H1 (cell line): ENCODE measurements at regions not wholly inside any gene's neighbourhood (a gene's known extent, or its start where the extent isn't known, plus 50 kb on each side); places are given as distances from the start of the nearest gene placed in this dataset.
"Not testable (repeated sequence)": the region's sequence is repeated elsewhere in the genome, so short reads cannot be mapped to it uniquely, and the experiment has no call there.

Experiments used
- CTCF ChIA-PET: fragments of 300-600 bp; sonication (Branson Sonifier 250); formaldehyde crosslinking; loops from one replicate; lab custom pipeline; 2021; ENCODE audit not compliant: partially characterized antibody; lab: Charles Lee
- POLR2A ChIA-PET: fragments of 300-600 bp; sonication (Branson Sonifier 250); formaldehyde crosslinking; loops from one replicate; lab custom pipeline; 2021; ENCODE audit warnings: inconsistent platforms; ENCODE audit not compliant: partially characterized antibody; lab: Charles Lee
- DNase-seq, 2 experiments: peaks; one replicate each; pipeline versions ENCODE4 v3.0.0 to v3.0.0-alpha.2; 2010 to 2022; ENCODE audit warnings: low spot score in 2 of 2, low read depth in 1 of 2, mixed read lengths in 1 of 2
- FAIRE-seq: peaks from 2 replicates; lab custom pipeline; 2011; peaks lifted over from hg19 to GRCh38; lab: Jason Lieb, UNC
- H2AFZ ChIP-seq: 2 replicates; pipeline ENCODE4 v1.8.1; 2012; ENCODE audit warnings: low read length, inconsistent platforms
- H2AK5ac ChIP-seq: 2 replicates; pipeline ENCODE4 v1.6.1; 2013; ENCODE audit warnings: low read depth, low read length
- H2BK120ac ChIP-seq: replicated peaks from 2 replicates; pipeline ENCODE3; 2013; ENCODE audit warnings: low read depth, low read length, inconsistent platforms
- H2BK12ac ChIP-seq: 2 replicates; pipeline ENCODE4 v1.6.1; 2013; ENCODE audit warnings: low read depth, low read length
- H2BK15ac ChIP-seq: 2 replicates; pipeline ENCODE4 v1.6.1; 2013; ENCODE audit warnings: low read length
- H2BK20ac ChIP-seq: 2 replicates; pipeline ENCODE4 v1.6.1; 2013; ENCODE audit warnings: low read length
- H2BK5ac ChIP-seq: 2 replicates; pipeline ENCODE4 v1.6.1; 2013; ENCODE audit warnings: low read depth, low read length
- H3K14ac ChIP-seq: 2 replicates; pipeline ENCODE4 v1.6.1; 2013; ENCODE audit warnings: inconsistent platforms; ENCODE audit not compliant: insufficient read length
- H3K18ac ChIP-seq: 2 replicates; pipeline ENCODE4 v1.6.1; 2013; ENCODE audit warnings: low read length; ENCODE audit errors: extremely low read depth
- H3K23ac ChIP-seq: 2 replicates; pipeline ENCODE4 v1.6.1; 2013; ENCODE audit warnings: inconsistent platforms; ENCODE audit not compliant: insufficient read length
- H3K23me2 ChIP-seq: 2 replicates; pipeline ENCODE4 v1.6.1; 2013; ENCODE audit warnings: low read depth, low read length
- H3K27ac ChIP-seq: 2 replicates; pipeline ENCODE4 v1.6.1; 2011; ENCODE audit warnings: low read depth, low read length, inconsistent platforms
- H3K27me3 ChIP-seq, 4 experiments: replicated peaks in 1 of 4; 1 replicate in 1 of 4; 2 replicates in 3 of 4; pipeline versions ENCODE4 v1.6.1 to v1.8.1; 2011 to 2013; ENCODE audit warnings: low read length in 3 of 4, mild to moderate bottlenecking in 3 of 4, inconsistent platforms in 2 of 4, mixed read lengths in 2 of 4, moderate library complexity in 1 of 4; ENCODE audit not compliant: control insufficient read depth in 3 of 4, insufficient read depth in 3 of 4; ENCODE audit errors: extremely low read depth in 1 of 4
- H3K36me3 ChIP-seq, 4 experiments: 2 replicates each; pipeline versions ENCODE4 v1.6.1 to v1.8.1; 2011 to 2013; ENCODE audit warnings: mild to moderate bottlenecking in 4 of 4, low read length in 3 of 4, moderate library complexity in 2 of 4, control low read depth in 1 of 4, inconsistent platforms in 1 of 4; ENCODE audit not compliant: insufficient read depth in 4 of 4, control insufficient read depth in 2 of 4
- H3K4ac ChIP-seq: replicated peaks from 2 replicates; pipeline ENCODE3; 2013; ENCODE audit warnings: low read length, low read depth, mixed read lengths, inconsistent platforms; ENCODE audit not compliant: insufficient read length
- H3K4me1 ChIP-seq, 4 experiments: replicated peaks in 1 of 4; 1 replicate in 1 of 4; 2 replicates in 3 of 4; pipeline versions ENCODE4 v1.6.1 to v1.8.1; 2011 to 2013; ENCODE audit warnings: low read length in 3 of 4, inconsistent platforms in 2 of 4, mixed read lengths in 1 of 4; ENCODE audit not compliant: insufficient read depth in 4 of 4, control insufficient read depth in 3 of 4
- H3K4me2 ChIP-seq, 2 experiments: 2 replicates each; pipeline versions ENCODE4 v1.6.1 to v1.8.1; 2011 to 2013; ENCODE audit warnings: low read depth in 2 of 2, low read length in 2 of 2, control low read depth in 1 of 2, inconsistent platforms in 1 of 2, mild to moderate bottlenecking in 1 of 2; ENCODE audit not compliant: insufficient read depth in 1 of 2
- H3K4me3 ChIP-seq, 4 experiments: fragments of 200-600, 300-600 bp in 1 of 4; sonication (generic), shearing (Covaris generic), sonication (Bioruptor Twin) in 1 of 4; 2 replicates each; pipeline versions ENCODE4 v1.5.1 to v1.8.1; 2011 to 2016; ENCODE audit warnings: low read length in 4 of 4, low read depth in 3 of 4, control low read depth in 2 of 4, inconsistent platforms in 2 of 4, mild to moderate bottlenecking in 2 of 4, mixed read lengths in 1 of 4, moderate library complexity in 1 of 4; ENCODE audit not compliant: insufficient read depth in 2 of 4; ENCODE audit errors: extremely low read depth in 1 of 4
- H3K56ac ChIP-seq: replicated peaks from 2 replicates; pipeline ENCODE3; 2013; ENCODE audit warnings: low read depth, mild to moderate bottlenecking, mixed read lengths, low read length, inconsistent platforms; ENCODE audit not compliant: insufficient read length
- H3K79me1 ChIP-seq: 2 replicates; pipeline ENCODE4 v1.6.1; 2013; ENCODE audit warnings: low read depth, low read length, control low read depth
- H3K79me2 ChIP-seq, 2 experiments: 2 replicates each; pipeline versions ENCODE4 v1.6.1 to v1.8.1; 2012 to 2013; ENCODE audit warnings: low read length in 2 of 2, mild to moderate bottlenecking in 2 of 2, inconsistent platforms in 1 of 2; ENCODE audit not compliant: insufficient read depth in 2 of 2, control insufficient read depth in 1 of 2
- H3K9ac ChIP-seq, 4 experiments: replicated peaks in 1 of 4; 1 replicate in 1 of 4; 2 replicates in 3 of 4; pipeline versions ENCODE4 v1.6.1 to v1.8.1; 2011 to 2013; ENCODE audit warnings: low read depth in 3 of 4, low read length in 3 of 4, control low read depth in 2 of 4, mild to moderate bottlenecking in 2 of 4, moderate library complexity in 2 of 4, inconsistent platforms in 1 of 4; ENCODE audit errors: extremely low read depth in 1 of 4
- H3K9me3 ChIP-seq, 2 experiments: 2 replicates each; pipeline versions ENCODE4 v1.6.1 to v1.8.1; 2012 to 2013; ENCODE audit warnings: mild to moderate bottlenecking in 2 of 2, moderate library complexity in 2 of 2, control low read depth in 1 of 2, inconsistent platforms in 1 of 2, low read depth in 1 of 2, low read length in 1 of 2, mixed read lengths in 1 of 2; ENCODE audit not compliant: insufficient read depth in 2 of 2
- H4K20me1 ChIP-seq, 2 experiments: replicated peaks in 1 of 2; 2 replicates each; pipeline versions ENCODE3 to v1.8.1; 2011 to 2013; ENCODE audit warnings: inconsistent platforms in 2 of 2, low read length in 2 of 2, mild to moderate bottlenecking in 1 of 2; ENCODE audit not compliant: insufficient read depth in 2 of 2, control insufficient read depth in 1 of 2
- H4K5ac ChIP-seq: 2 replicates; pipeline ENCODE4 v1.6.1; 2013; ENCODE audit warnings: low read length, low read depth, mixed read lengths, inconsistent platforms; ENCODE audit not compliant: insufficient read length
- H4K8ac ChIP-seq: 2 replicates; pipeline ENCODE4 v1.8.0; 2013; ENCODE audit warnings: mild to moderate bottlenecking, moderate library complexity, low read length, inconsistent platforms; ENCODE audit not compliant: insufficient read depth; ENCODE audit errors: extremely low read depth
- H4K91ac ChIP-seq: replicated peaks from 2 replicates; pipeline ENCODE3; 2013; ENCODE audit warnings: low read length, mixed read lengths, inconsistent platforms; ENCODE audit not compliant: insufficient read length
- KDM1A ChIP-seq: fragments of 200-600, 300-600 bp; sonication (generic); IDR thresholded peaks from 2 replicates; pipeline ENCODE4 v1.7.1; 2016; ENCODE audit warnings: mild to moderate bottlenecking, low read length, borderline replicate concordance
- PHF8 ChIP-seq: fragments of 200-600 bp; sonication (generic); conservative IDR thresholded peaks from 2 replicates; pipeline ENCODE4 v1.7.1; 2012; ENCODE audit warnings: low read depth, mild to moderate bottlenecking, inconsistent platforms, low read length, moderate library complexity
- WGBS, 2 experiments: shearing (Covaris generic) in 1 of 2; methylation state at CpG; one replicate each; pipeline versions ENCODE4 v1.1.6 to v1.1.7; 2013 to 2015; ENCODE audit warnings: low lambda C conversion rate in 2 of 2, mixed read lengths in 2 of 2, inconsistent platforms in 1 of 2, low coverage in 1 of 2, missing lambda C conversion rate in 1 of 2; ENCODE audit not compliant: insufficient replicate concordance in 2 of 2, insufficient coverage in 1 of 2, insufficient read length in 1 of 2; ENCODE audit errors: extremely low coverage in 1 of 2, missing lambda C conversion rate in 1 of 2; 5-methylcytosine and 5-hydroxymethylcytosine counted together

DNA sequence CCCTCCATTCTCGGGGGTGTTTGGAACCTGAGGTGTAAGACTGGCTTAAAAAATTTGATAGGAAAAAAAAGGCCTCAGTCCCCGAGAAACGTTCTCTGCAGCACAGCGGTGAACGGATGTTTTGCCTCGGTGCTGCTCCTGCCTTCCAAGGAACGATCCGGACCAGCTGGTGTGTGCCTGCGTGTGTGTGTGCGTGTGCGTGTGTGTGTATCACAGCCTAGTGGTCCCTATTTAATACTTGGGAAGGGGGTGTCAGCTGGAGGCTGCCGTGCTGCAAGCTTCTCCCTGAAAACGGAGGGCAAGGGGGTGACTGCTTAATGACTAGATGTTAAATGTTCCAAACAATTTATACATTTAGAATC, 76.9 kb downstream of the LHX2 start (continued):
- TF ChIP-seq KDM1A (no peak), PHF8 (no peak)

DNA sequence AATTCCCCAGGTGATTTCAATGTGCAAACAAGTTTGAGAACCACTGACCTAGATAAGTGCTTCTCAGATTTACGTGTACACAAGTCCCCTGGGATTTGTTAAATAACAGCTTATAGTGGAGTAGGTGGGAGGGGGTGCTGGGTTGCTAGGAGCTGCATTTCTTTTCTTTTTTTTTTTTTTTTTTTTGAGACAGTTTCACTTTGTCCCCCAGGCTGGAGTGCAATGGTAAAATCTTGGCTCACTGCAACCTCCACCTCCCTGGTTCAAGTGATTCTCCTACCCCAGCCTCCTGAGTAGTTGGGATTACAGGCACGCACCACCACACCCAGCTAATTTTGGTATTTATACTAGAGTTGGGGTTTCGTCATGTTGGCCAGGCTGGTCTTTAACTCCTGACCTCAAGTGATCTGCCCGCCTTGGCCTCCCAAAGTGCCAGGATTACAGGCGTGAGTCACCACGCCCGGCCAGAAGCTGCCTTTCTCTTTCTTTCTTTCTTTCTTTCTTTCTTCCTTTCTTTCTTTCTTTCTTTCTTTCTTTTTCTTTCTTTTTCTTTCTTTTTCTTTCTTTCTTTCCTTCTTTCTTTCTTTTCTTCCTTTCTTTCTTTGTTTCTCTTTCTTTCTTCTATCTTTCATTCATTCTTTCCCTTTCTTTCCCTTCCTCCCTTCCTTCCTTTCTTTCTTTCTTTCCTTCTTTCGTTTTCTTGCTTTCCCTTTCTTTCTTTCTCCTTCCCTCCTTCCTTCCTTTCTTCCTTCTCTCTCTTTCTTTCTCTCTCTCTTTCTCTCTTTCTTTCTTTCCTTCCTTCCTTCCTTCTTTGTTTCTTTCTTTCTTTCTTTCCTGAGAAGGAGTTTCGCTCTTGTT, 78.3 kb downstream of the LHX2 start:
- H3K18ac ChIP-seq, H4K20me1 ChIP-seq, POLR2A ChIA-PET, H3K56ac ChIP-seq, H2BK15ac ChIP-seq, H3K4me3 ChIP-seq, H2BK5ac ChIP-seq, H2BK120ac ChIP-seq, FAIRE-seq, H3K23me2 ChIP-seq, H3K14ac ChIP-seq, H3K79me2 ChIP-seq, H3K9me3 ChIP-seq, H3K27ac ChIP-seq, DNase-seq, H3K79me1 ChIP-seq, H4K8ac ChIP-seq, H3K4ac ChIP-seq, H2BK20ac ChIP-seq, H4K91ac ChIP-seq, H3K27me3 ChIP-seq, H3K23ac ChIP-seq, H2AFZ ChIP-seq, H3K9ac ChIP-seq, H2AK5ac ChIP-seq, H3K36me3 ChIP-seq, H3K4me1 ChIP-seq, H2BK12ac ChIP-seq, H4K5ac ChIP-seq, H3K4me2 ChIP-seq: not testable (repeated sequence)
- CTCF ChIA-PET, result interaction anchor here (0.8 to 1.5 kb wide), 4 partner anchors 9 to 51 kb away, joined by 3 to 5 read pairs (median 4); no protein-coding TSS in a partner anchor
- WGBS, 2 experiments, result 90% methylated on average over 9 of the region's 9 CpGs; no CpG with 5 or more reads in 1 of the 2 experiments
